Body of pancreas (tissue), 4 donors: ENCODE measurements at regions not wholly inside any gene's neighbourhood (a gene's known extent, or its start where the extent isn't known, plus 50 kb on each side); places are given as distances from the start of the nearest gene placed in this dataset.
"Not testable (repeated sequence)": the region's sequence is repeated elsewhere in the genome, so short reads cannot be mapped to it uniquely, and the experiment has no call there.

Experiments used
- ATAC-seq: fragments of 150-250 bp; one replicate; pipeline ENCODE4 v1.9.1; 2016
- DNase-seq, 4 donors: peaks; one replicate each; pipeline ENCODE4 v3.0.0-alpha.2; 2019
- H3K27ac ChIP-seq, 4 donors: fragments of 200-600 bp; sonication (generic); 1 replicate in 3 of 4; 2 replicates in 1 of 4; pipeline versions ENCODE4 v1.5.1 to v1.6.1; 2016 to 2019; ENCODE audit warnings: mild to moderate bottlenecking in 1 of 4, mixed read lengths in 1 of 4, moderate library complexity in 1 of 4
- H3K27me3 ChIP-seq, 2 donors: fragments of 200-600 bp; sonication (generic); one replicate each; pipeline ENCODE4 v1.6.0; 2016; ENCODE audit warnings: mild to moderate bottlenecking in 1 of 2
- H3K36me3 ChIP-seq, 2 donors: fragments of 200-600 bp; sonication (generic); replicated peaks in 1 of 2; 2 replicates each; pipeline ENCODE4 v1.5.1; 2016; ENCODE audit warnings: low read depth in 2 of 2; ENCODE audit not compliant: insufficient read depth in 1 of 2
- H3K4me1 ChIP-seq: fragments of 200-600 bp; sonication (generic); one replicate; pipeline ENCODE4 v1.6.0; 2016
- H3K4me3 ChIP-seq, 2 donors: fragments of 200-600 bp; sonication (generic); 1 replicate in 1 of 2; 2 replicates in 1 of 2; pipeline ENCODE4 v1.5.1; 2016 to 2019
- H3K9me3 ChIP-seq, 3 donors: fragments of 200-600 bp; sonication (generic); 1 replicate in 2 of 3; 2 replicates in 1 of 3; pipeline ENCODE4 v1.5.1; 2016
- POLR2A ChIP-seq, 3 donors: fragments of 450-650 bp; IDR thresholded peaks; one replicate each; pipeline ENCODE4 v1.6.1; 2016; ENCODE audit warnings: antibody characterized with exemption in 3 of 3, mild to moderate bottlenecking in 2 of 3
- WGBS, 2 donors: methylation state at CpG; one replicate each; pipeline ENCODE4 v1.1.5; 2017; 5-methylcytosine and 5-hydroxymethylcytosine counted together
- intact Hi-C: fragments of 100-400 bp; cut with DNase I; formaldehyde crosslinking; loops from one replicate; pipeline ENCODE4 v1.15.1; 2023
- TF ChIP-seq, protein P1 (sequence below), 7 experiments: fragments of 450-650 bp in 4 of 7; fragments of 200-600 bp in 3 of 7; sonication (generic) in 3 of 7; IDR thresholded peaks; one replicate each; pipeline ENCODE4 v1.5.1; 2016 to 2019; ENCODE audit warnings: antibody characterized with exemption in 7 of 7

DNA sequence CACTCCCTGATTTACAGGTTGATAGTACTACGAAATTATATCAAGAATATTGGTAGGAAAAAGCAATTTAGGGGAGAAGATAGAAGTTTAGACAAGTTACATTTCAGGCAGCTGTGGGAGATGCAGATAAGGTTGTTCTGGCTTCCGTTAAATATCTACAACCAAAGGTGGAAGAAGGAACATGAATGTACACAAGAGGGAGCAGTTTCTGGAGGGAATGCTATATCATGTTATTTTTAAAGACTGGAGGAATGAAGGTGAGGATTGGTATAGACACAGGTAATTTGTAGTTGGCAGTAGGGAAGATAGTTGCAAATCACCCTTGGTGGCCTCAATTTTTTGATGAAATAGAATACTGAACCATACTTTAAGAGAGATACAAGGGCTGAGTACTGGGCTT lies 187.3 kb upstream of the NMUR2 start:
- intact Hi-C loops, result no loop called here
- no peaks in the 10 kb centered on the region for H3K9me3 ChIP-seq
- WGBS, 2 donors, result 27 to 36% methylated on average over 2 of the region's 2 CpGs
- H3K36me3 ChIP-seq, result no peaks in the 10 kb centered on the region
- ATAC-seq (no peak), DNase-seq (no peak)
- H3K4me1 ChIP-seq, result no peaks in the 10 kb centered on the region
- TF ChIP-seq POLR2A (IDR thresholded peaks at IDR 0.05), result no peak
- TF ChIP-seq, protein P1, sequence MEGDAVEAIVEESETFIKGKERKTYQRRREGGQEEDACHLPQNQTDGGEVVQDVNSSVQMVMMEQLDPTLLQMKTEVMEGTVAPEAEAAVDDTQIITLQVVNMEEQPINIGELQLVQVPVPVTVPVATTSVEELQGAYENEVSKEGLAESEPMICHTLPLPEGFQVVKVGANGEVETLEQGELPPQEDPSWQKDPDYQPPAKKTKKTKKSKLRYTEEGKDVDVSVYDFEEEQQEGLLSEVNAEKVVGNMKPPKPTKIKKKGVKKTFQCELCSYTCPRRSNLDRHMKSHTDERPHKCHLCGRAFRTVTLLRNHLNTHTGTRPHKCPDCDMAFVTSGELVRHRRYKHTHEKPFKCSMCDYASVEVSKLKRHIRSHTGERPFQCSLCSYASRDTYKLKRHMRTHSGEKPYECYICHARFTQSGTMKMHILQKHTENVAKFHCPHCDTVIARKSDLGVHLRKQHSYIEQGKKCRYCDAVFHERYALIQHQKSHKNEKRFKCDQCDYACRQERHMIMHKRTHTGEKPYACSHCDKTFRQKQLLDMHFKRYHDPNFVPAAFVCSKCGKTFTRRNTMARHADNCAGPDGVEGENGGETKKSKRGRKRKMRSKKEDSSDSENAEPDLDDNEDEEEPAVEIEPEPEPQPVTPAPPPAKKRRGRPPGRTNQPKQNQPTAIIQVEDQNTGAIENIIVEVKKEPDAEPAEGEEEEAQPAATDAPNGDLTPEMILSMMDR (IDR thresholded peaks at IDR 0.05), result no peak
- no peak overlapping the region for H3K27ac ChIP-seq
- no peak overlapping the region for H3K4me3 ChIP-seq
- no peaks in the 10 kb centered on the region for H3K27me3 ChIP-seq

- Histone ChIP-seq H3K27me3 (no peaks in the 10 kb centered on the region), H3K9me3 (no peaks in the 10 kb centered on the region), H3K4me3 (no peak overlapping the region), H3K27ac (no peak overlapping the region), H3K4me1 (no peaks in the 10 kb centered on the region), H3K36me3 (no peaks in the 10 kb centered on the region)
- intact Hi-C loops, result no loop called here
- TF ChIP-seq, protein P1 (IDR thresholded peaks at IDR 0.05), result no peak
- no peak for TF ChIP-seq POLR2A (IDR thresholded peaks at IDR 0.05)
- ATAC-seq (no peak), DNase-seq (no peak)
- WGBS, 2 donors, result 56 to 68% methylated on average over 1 of the region's 1 CpG
These were observed 188.3 kb upstream of the NMUR2 start for GRCh38 chr5:152593388-152593787.

DNA sequence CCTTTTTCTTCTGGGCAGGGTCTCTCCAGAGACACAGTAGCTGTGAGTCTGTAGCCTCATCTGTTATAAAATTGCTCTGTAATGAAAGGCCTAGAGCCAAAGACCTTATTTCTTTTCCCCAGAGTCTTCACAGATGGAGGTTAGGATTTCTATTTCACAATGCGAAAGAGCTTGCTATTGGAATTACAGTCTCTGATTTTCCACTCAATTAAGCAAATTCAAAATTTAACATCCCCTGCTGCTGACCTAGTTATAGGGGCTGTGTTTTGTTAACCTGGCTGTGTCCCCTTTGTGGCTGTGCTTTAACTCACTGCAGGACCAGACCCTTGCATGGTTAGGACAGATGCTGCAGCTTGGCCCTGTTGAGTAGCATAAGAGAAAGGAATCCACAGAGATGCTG lies 190.3 kb upstream of the NMUR2 start:
- 76 to 84% methylated on average over 1 of the region's 1 CpG for WGBS, 2 donors
- Histone ChIP-seq H3K4me3 (no peak overlapping the region), H3K27me3 (no peaks in the 10 kb centered on the region), H3K27ac (no peak overlapping the region), H3K9me3 (no peaks in the 10 kb centered on the region), H3K36me3 (no peaks in the 10 kb centered on the region), H3K4me1 (no peaks in the 10 kb centered on the region)
- intact Hi-C loops, result no loop called here
- DNase-seq (no peak), ATAC-seq (no peak)
- TF ChIP-seq, protein P1 (IDR thresholded peaks at IDR 0.05), result no peak
- TF ChIP-seq POLR2A (IDR thresholded peaks at IDR 0.05), result no peak

DNA sequence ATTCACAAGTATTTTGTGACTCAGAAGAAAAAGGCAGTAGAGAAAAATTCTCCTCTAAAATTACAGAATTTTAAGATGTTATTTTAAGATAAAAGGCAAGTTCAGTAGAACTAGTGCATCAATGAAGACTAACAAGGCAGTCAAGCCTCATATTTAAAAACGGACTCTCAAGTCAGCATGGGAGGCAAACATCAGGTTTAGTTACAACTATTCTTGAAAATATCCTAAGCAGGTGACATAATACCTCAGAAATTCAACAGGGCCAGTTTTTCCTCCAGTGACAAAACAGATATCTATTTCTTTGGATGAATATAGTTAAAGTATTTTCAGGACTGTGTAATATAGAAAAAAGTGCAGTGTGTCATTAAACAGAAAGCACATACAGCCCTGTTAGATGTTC lies 194.0 kb upstream of the NMUR2 start:
- ATAC-seq, result no peak
- intact Hi-C loops, result no loop called here
- TF ChIP-seq, protein P1 (IDR thresholded peaks at IDR 0.05), result no peak
- no peak for TF ChIP-seq POLR2A (IDR thresholded peaks at IDR 0.05)
- no peak for DNase-seq
- Histone ChIP-seq H3K27me3 (no peaks in the 10 kb centered on the region), H3K36me3 (no peaks in the 10 kb centered on the region), H3K27ac (no peak overlapping the region), H3K4me3 (no peak overlapping the region), H3K4me1 (no peaks in the 10 kb centered on the region), H3K9me3 (no peaks in the 10 kb centered on the region)
- WGBS, 2 donors, result 26 to 41% methylated on average over 1 of the region's 1 CpG

- no peak for DNase-seq
- ATAC-seq, result no peak
- TF ChIP-seq POLR2A (IDR thresholded peaks at IDR 0.05), result no peak
- TF ChIP-seq, protein P1 (IDR thresholded peaks at IDR 0.05), result no peak
These were observed 197.0 kb upstream of the NMUR2 start for GRCh38 chr5:152601806-152602732.

GRCh38 chr5:152606050-152606449 lies 201.0 kb upstream of the NMUR2 start:
- H3K27me3 ChIP-seq, DNase-seq, intact Hi-C loops, ATAC-seq, H3K27ac ChIP-seq, H3K4me3 ChIP-seq, H3K9me3 ChIP-seq, H3K36me3 ChIP-seq, H3K4me1 ChIP-seq: not testable (repeated sequence)
- 63 to 84% methylated on average over 4 of the region's 4 CpGs for WGBS, 2 donors

More at GRCh38 chr5:152601806-152602732, 197.0 kb upstream of the NMUR2 start:
- H3K9me3 ChIP-seq, result no peaks in the 10 kb centered on the region
- H3K4me3 ChIP-seq, result no peak overlapping the region
- no peaks in the 10 kb centered on the region for H3K27me3 ChIP-seq
- intact Hi-C loops, result no loop called here
- 30 to 43% methylated on average over 2 of the region's 2 CpGs for WGBS, 2 donors
- no peaks in the 10 kb centered on the region for H3K4me1 ChIP-seq
- no peak overlapping the region for H3K27ac ChIP-seq
- H3K36me3 ChIP-seq, result no peaks in the 10 kb centered on the region
